ENCODE measurements at regions not wholly inside any gene's neighbourhood (a gene's known extent, or its start where the extent isn't known, plus 50 kb on each side); places are given as distances from the start of the nearest gene placed in this dataset.
"Not testable (repeated sequence)": the region's sequence is repeated elsewhere in the genome, so short reads cannot be mapped to it uniquely, and the experiment has no call there.

DNA sequence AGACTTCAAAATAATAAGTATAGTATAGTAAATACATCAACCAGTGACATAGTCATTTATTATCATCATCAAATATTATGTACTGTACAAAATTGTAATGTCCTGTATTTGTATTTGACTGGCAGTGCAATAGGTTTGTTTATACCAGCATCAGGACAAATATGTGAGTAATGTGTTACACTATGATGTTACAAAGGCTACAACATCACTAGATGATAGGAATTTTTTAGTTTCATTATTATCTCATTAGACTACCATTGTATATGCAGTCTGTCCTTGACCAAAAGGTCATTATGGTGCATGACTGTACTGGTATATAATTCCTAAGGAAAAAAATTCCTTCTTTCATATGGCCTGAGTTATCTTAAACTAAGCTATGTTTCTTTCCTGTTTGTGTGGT is 63.6 kb upstream of the VCAN start:
- Histone ChIP-seq H3K4me3 (ENCODE audit: low read depth, low read length, poor library complexity, severe bottlenecking) (no peak overlapping the region), H3K36me3 (ENCODE audit: insufficient read depth, low read length, poor library complexity, severe bottlenecking) (no peaks in the 10 kb centered on the region), H3K27ac (ENCODE audit: low read depth, low read length, poor library complexity, severe bottlenecking) (no peak overlapping the region), H3K4me1 (ENCODE audit: insufficient read depth, low read length, poor library complexity, severe bottlenecking) (no peaks in the 10 kb centered on the region), H3K9me3 (ENCODE audit: low read depth, low read length, poor library complexity, severe bottlenecking) (no peaks in the 10 kb centered on the region), H3K27me3 (replicated peaks; ENCODE audit: insufficient read depth, low read depth, low read length, poor library complexity) (no peaks in the 10 kb centered on the region)
- intact Hi-C loops (cut with micrococcal nuclease; ENCODE audit: unreplicated experiment): no loop called here
- ChIA-PET CTCF (no interaction called here), POLR2A (ENCODE audit: low non-redundant PET) (interaction anchor here (0.7 kb wide), 1 partner anchor 612 kb away, joined by 8 read pairs; no protein-coding TSS in a partner anchor)
- TF ChIP-seq EZH2 (IDR thresholded peaks at IDR 0.05; ENCODE audit: borderline replicate concordance, low read depth, low read length, poor library complexity, severe bottlenecking): no peak
- TF ChIP-seq, protein P1, sequence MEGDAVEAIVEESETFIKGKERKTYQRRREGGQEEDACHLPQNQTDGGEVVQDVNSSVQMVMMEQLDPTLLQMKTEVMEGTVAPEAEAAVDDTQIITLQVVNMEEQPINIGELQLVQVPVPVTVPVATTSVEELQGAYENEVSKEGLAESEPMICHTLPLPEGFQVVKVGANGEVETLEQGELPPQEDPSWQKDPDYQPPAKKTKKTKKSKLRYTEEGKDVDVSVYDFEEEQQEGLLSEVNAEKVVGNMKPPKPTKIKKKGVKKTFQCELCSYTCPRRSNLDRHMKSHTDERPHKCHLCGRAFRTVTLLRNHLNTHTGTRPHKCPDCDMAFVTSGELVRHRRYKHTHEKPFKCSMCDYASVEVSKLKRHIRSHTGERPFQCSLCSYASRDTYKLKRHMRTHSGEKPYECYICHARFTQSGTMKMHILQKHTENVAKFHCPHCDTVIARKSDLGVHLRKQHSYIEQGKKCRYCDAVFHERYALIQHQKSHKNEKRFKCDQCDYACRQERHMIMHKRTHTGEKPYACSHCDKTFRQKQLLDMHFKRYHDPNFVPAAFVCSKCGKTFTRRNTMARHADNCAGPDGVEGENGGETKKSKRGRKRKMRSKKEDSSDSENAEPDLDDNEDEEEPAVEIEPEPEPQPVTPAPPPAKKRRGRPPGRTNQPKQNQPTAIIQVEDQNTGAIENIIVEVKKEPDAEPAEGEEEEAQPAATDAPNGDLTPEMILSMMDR (conservative IDR thresholded peaks at IDR 0.05; ENCODE audit: low read depth, low read length): no peak
- no peak for DNase-seq (ENCODE audit: low spot score)
- BruUV-seq (replicated peaks): no TSS peak

DNA sequence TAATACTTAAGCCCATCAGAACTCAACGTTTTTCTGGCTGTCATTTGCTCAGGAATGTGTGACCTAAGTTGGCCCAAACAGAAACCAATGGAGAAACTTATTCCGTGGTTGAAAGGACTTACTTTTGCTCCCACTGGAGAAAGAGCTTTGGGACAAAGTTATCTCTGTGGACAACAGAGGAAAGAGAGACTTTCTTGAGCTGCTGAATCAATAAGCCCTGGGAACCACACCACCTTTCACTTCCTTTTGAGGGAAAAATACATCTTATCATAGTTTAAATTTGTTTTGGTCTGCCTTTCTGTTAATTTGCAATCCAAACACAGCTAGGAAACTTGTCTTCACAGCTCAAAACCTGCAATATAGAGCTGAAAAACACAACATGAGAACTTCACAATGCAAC is 62.8 kb upstream of the VCAN start:
- H3K4me3 ChIP-seq (ENCODE audit: low read depth, low read length, poor library complexity, severe bottlenecking): no peak overlapping the region
- no peaks in the 10 kb centered on the region for H3K4me1 ChIP-seq (ENCODE audit: insufficient read depth, low read length, poor library complexity, severe bottlenecking)
- BruUV-seq (replicated peaks): no TSS peak
- ChIA-PET POLR2A (ENCODE audit: low non-redundant PET) (interaction anchor here (0.7 kb wide), 1 partner anchor 612 kb away, joined by 8 read pairs; no protein-coding TSS in a partner anchor), CTCF (no interaction called here)
- intact Hi-C loops (cut with micrococcal nuclease; ENCODE audit: unreplicated experiment): no loop called here
- no peaks in the 10 kb centered on the region for H3K36me3 ChIP-seq (ENCODE audit: insufficient read depth, low read length, poor library complexity, severe bottlenecking)
- TF ChIP-seq EZH2 (IDR thresholded peaks at IDR 0.05; ENCODE audit: borderline replicate concordance, low read depth, low read length, poor library complexity, severe bottlenecking): no peak
- TF ChIP-seq, protein P1 (conservative IDR thresholded peaks at IDR 0.05; ENCODE audit: low read depth, low read length): no peak
- no peaks in the 10 kb centered on the region for H3K9me3 ChIP-seq (ENCODE audit: low read depth, low read length, poor library complexity, severe bottlenecking)
- DNase-seq (ENCODE audit: low spot score): no peak
- H3K27me3 ChIP-seq (replicated peaks; ENCODE audit: insufficient read depth, low read depth, low read length, poor library complexity): no peaks in the 10 kb centered on the region
- no peak overlapping the region for H3K27ac ChIP-seq (ENCODE audit: low read depth, low read length, poor library complexity, severe bottlenecking)

DNA sequence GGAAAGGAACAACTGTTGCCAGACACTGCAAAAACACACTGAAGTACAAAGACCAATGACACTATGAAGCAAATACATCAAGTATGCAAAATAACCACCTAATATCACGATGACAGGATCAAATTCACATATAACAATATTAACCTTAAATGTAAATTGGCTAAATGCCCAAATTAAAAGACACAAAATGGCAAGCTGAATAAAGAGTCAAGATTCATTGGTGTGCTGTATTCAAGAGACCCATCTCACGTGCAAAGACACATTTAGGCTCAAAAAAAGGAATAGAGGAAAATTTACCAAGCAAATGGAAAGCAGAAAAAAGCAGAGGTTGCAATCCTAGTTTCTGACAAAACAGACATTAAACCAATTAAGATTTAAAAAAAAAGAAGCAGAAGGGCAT is 61.8 kb upstream of the VCAN start:
- H3K36me3 ChIP-seq (ENCODE audit: insufficient read depth, low read length, poor library complexity, severe bottlenecking); BruUV-seq (replicated peaks); H3K4me1 ChIP-seq (ENCODE audit: insufficient read depth, low read length, poor library complexity, severe bottlenecking); H3K4me3 ChIP-seq (ENCODE audit: low read depth, low read length, poor library complexity, severe bottlenecking); POLR2A ChIA-PET (ENCODE audit: low non-redundant PET); H3K9me3 ChIP-seq (ENCODE audit: low read depth, low read length, poor library complexity, severe bottlenecking); CTCF ChIA-PET; DNase-seq (ENCODE audit: low spot score); H3K27me3 ChIP-seq (replicated peaks; ENCODE audit: insufficient read depth, low read depth, low read length, poor library complexity); H3K27ac ChIP-seq (ENCODE audit: low read depth, low read length, poor library complexity, severe bottlenecking); intact Hi-C loops (cut with micrococcal nuclease; ENCODE audit: unreplicated experiment): not testable (repeated sequence)

DNA sequence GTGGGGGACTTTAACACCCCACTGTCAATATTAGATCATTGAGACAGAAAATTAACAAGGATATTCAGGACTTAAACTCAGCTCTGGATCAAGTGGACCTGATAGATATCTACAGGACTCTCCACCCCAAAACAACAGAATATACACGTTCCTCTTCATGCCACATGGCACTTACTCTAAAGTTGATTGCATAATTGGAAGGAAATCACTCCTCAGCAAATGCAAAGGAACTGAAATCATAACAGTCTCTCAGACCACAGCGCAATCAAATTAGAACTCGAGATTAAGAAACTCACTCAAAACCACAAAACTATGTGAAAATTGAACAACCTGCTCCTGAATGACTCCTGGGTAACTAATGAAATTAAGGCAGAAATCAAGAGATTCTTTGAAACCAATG is 61.2 kb upstream of the VCAN start:
- POLR2A ChIA-PET (ENCODE audit: low non-redundant PET); H3K9me3 ChIP-seq (ENCODE audit: low read depth, low read length, poor library complexity, severe bottlenecking); H3K4me1 ChIP-seq (ENCODE audit: insufficient read depth, low read length, poor library complexity, severe bottlenecking); DNase-seq (ENCODE audit: low spot score); intact Hi-C loops (cut with micrococcal nuclease; ENCODE audit: unreplicated experiment); H3K4me3 ChIP-seq (ENCODE audit: low read depth, low read length, poor library complexity, severe bottlenecking); H3K27ac ChIP-seq (ENCODE audit: low read depth, low read length, poor library complexity, severe bottlenecking); H3K27me3 ChIP-seq (replicated peaks; ENCODE audit: insufficient read depth, low read depth, low read length, poor library complexity); H3K36me3 ChIP-seq (ENCODE audit: insufficient read depth, low read length, poor library complexity, severe bottlenecking); CTCF ChIA-PET; BruUV-seq (replicated peaks): not testable (repeated sequence)
